ENCODE measurements at regions not wholly inside any gene's neighbourhood (a gene's known extent, or its start where the extent isn't known, plus 50 kb on each side); places are given as distances from the start of the nearest gene placed in this dataset.

GRCh38 chr2:131413785-131414184 is 49.8 kb upstream of the RAB6D start:
- TF ChIP-seq CREB5 (CRISPR knock-in tag; IDR thresholded peaks at IDR 0.05; ENCODE audit: low read depth), result no peak
- TF ChIP-seq ZFP30 (CRISPR knock-in tag; IDR thresholded peaks at IDR 0.05), result no peak
- no peak for TF ChIP-seq POU6F1 (CRISPR knock-in tag; IDR thresholded peaks at IDR 0.05; ENCODE audit: borderline replicate concordance, low read depth)
- no peak for TF ChIP-seq ZNF70 (CRISPR knock-in tag; IDR thresholded peaks at IDR 0.05)
- no peak for TF ChIP-seq PATZ1 (CRISPR knock-in tag; IDR thresholded peaks at IDR 0.05; ENCODE audit: borderline replicate concordance)
- no peak for TF ChIP-seq ZNF565 (CRISPR knock-in tag; conservative IDR thresholded peaks at IDR 0.05; ENCODE audit: low read depth)
- no peak for TF ChIP-seq ISL1 (CRISPR knock-in tag; IDR thresholded peaks at IDR 0.05)

Measured in SK-N-SH treated with all-trans-retinoic acid at 6 μM for 48 hours (cell line).